GM12878 (cell line): ENCODE measurements at regions not wholly inside any gene's neighbourhood (a gene's known extent, or its start where the extent isn't known, plus 50 kb on each side); places are given as distances from the start of the nearest gene placed in this dataset.

ENCODE experiments used
- ATAC-seq: fragments of 200-7000 bp; cut with Tn5 transposase; 3 replicates; pipeline ENCODE4 v1.9.1; 2020; ENCODE audit warnings: mild to moderate bottlenecking, moderate library complexity
- BruUV-seq: library from RNA; stranded (reverse); fragments of 400-500 nt; replicated peaks from 2 replicates; lab custom pipeline; 2021; lab: Mats Ljungman, UMichigan
- CTCF ChIA-PET: fragments of 300-600 bp; sonication (Branson Sonifier 250); formaldehyde crosslinking; extraction: SDS; loops from one replicate; lab custom pipeline; 2021; ENCODE audit warnings: inconsistent platforms; lab: Yijun Ruan, JAX
- POLR2A ChIA-PET: fragments of 350-600 bp; formaldehyde crosslinking; extraction: SDS; loops from one replicate; lab custom pipeline; 2021; ENCODE audit warnings: inconsistent platforms; lab: Charles Lee
- RAD21 ChIA-PET: fragments of 300-600 bp; sonication (Branson Sonifier 250); formaldehyde crosslinking; loops from one replicate; lab custom pipeline; 2023; ENCODE audit warnings: antibody characterized with exemption; ENCODE audit not compliant: unreplicated experiment; lab: Charles Lee
- SMC1A ChIA-PET: fragments of 300-600 bp; sonication (Branson Sonifier 250); formaldehyde crosslinking; loops from one replicate; lab custom pipeline; 2023; ENCODE audit not compliant: unreplicated experiment, uncharacterized antibody; lab: Charles Lee
- DNase-seq: peaks from one replicate; pipeline ENCODE4 v3.0.0-alpha.2; 2011; ENCODE audit warnings: low read depth, low spot score
- FAIRE-seq: peaks from 3 replicates; lab custom pipeline; 2011; peaks lifted over from hg19 to GRCh38; lab: Jason Lieb, UNC
- H2AFZ ChIP-seq: 2 replicates; pipeline ENCODE4 v1.6.0; 2011; ENCODE audit warnings: low read depth, low read length, control low read depth; ENCODE audit not compliant: control insufficient read depth
- H3K27ac ChIP-seq: 2 replicates; pipeline ENCODE4 v1.5.1; 2011; ENCODE audit warnings: control low read depth; ENCODE audit not compliant: control insufficient read depth, insufficient read depth
- H3K27me3 ChIP-seq, 2 experiments: replicated peaks in 1 of 2; 2 replicates each; pipeline versions ENCODE4 v1.6.0 to v1.6.1; 2011; ENCODE audit warnings: low read length in 1 of 2; ENCODE audit not compliant: control insufficient read depth in 2 of 2, insufficient read depth in 2 of 2
- H3K36me3 ChIP-seq, 2 experiments: 2 replicates each; pipeline ENCODE4 v1.5.1; 2011; ENCODE audit warnings: low read length in 1 of 2; ENCODE audit not compliant: control insufficient read depth in 2 of 2, insufficient read depth in 2 of 2
- H3K4me1 ChIP-seq: 2 replicates; pipeline ENCODE4 v1.6.1; 2011; ENCODE audit warnings: mild to moderate bottlenecking, low read length, moderate library complexity, mixed read lengths; ENCODE audit not compliant: control insufficient read depth, insufficient read depth
- H3K4me2 ChIP-seq: 2 replicates; pipeline ENCODE4 v1.6.0; 2011; ENCODE audit warnings: control low read depth; ENCODE audit not compliant: control insufficient read depth, insufficient read depth
- H3K4me3 ChIP-seq: fragments of 200-600 bp; sonication (generic); 2 replicates; pipeline ENCODE4 v1.5.1; 2016
- H3K79me2 ChIP-seq: 2 replicates; pipeline ENCODE4 v1.6.0; 2011; ENCODE audit warnings: low read length; ENCODE audit not compliant: control insufficient read depth, insufficient read depth
- H3K9ac ChIP-seq: 2 replicates; pipeline ENCODE4 v1.8.0; 2011; ENCODE audit warnings: low read length, control low read depth, mixed read lengths; ENCODE audit not compliant: control insufficient read depth, insufficient read depth
- H3K9me3 ChIP-seq: replicated peaks from 3 replicates; pipeline ENCODE4 v1.5.1; 2011; ENCODE audit warnings: mild to moderate bottlenecking, low read length; ENCODE audit not compliant: control insufficient read depth, insufficient read depth
- H4K20me1 ChIP-seq: 2 replicates; pipeline ENCODE4 v1.6.0; 2011; ENCODE audit not compliant: control insufficient read depth, insufficient read depth
- CREM ChIP-seq: IDR thresholded peaks from 2 replicates; pipeline ENCODE4 v1.6.1; 2014; ENCODE audit warnings: antibody characterized with exemption, low read depth
- E2F8 ChIP-seq: fragments of 450-650 bp; IDR thresholded peaks from 2 replicates; pipeline ENCODE4 v1.6.1; 2018; ENCODE audit warnings: mild to moderate bottlenecking, low read depth, moderate library complexity; ENCODE audit not compliant: partially characterized antibody
- ESRRA ChIP-seq: IDR thresholded peaks from 2 replicates; pipeline ENCODE4 v1.6.1; 2012; ENCODE audit warnings: mild to moderate bottlenecking, low read length, improper control_type of control experiment
- HDGF ChIP-seq: fragments of 450-650 bp; IDR thresholded peaks from 2 replicates; pipeline ENCODE4 v1.6.1; 2016; ENCODE audit warnings: antibody characterized with exemption
- IKZF1 ChIP-seq: fragments of 450-650 bp; conservative IDR thresholded peaks from 2 replicates; pipeline ENCODE4 v1.6.1; 2017; ENCODE audit warnings: antibody characterized with exemption, mild to moderate bottlenecking
- IRF3 ChIP-seq: fragments of 450-650 bp; IDR thresholded peaks from 2 replicates; pipeline ENCODE4 v1.6.1; 2014; ENCODE audit warnings: mild to moderate bottlenecking
- JUNB ChIP-seq: IDR thresholded peaks from 2 replicates; pipeline ENCODE4 v1.6.1; 2016; ENCODE audit warnings: antibody characterized with exemption, mild to moderate bottlenecking
- NFYA ChIP-seq: IDR thresholded peaks from 2 replicates; pipeline ENCODE4 v1.6.1; 2011; ENCODE audit warnings: low read depth, mild to moderate bottlenecking, low read length, improper control_type of control experiment, borderline replicate concordance
- NR2F1 ChIP-seq: fragments of 450-650 bp; conservative IDR thresholded peaks from 2 replicates; pipeline ENCODE4 v1.6.1; 2017; ENCODE audit warnings: mild to moderate bottlenecking
- POLR2AphosphoS2 ChIP-seq: IDR thresholded peaks from 2 replicates; pipeline ENCODE4 v1.6.1; 2011; ENCODE audit warnings: low read depth, mild to moderate bottlenecking, low read length, improper control_type of control experiment, moderate library complexity
- SMAD1 ChIP-seq: fragments of 450-650 bp; IDR thresholded peaks from 2 replicates; pipeline ENCODE4 v1.6.1; 2018; ENCODE audit warnings: mild to moderate bottlenecking, low read depth; ENCODE audit not compliant: partially characterized antibody
- SRF ChIP-seq, 2 experiments: IDR thresholded peaks; 2 replicates each; pipeline ENCODE4 v1.6.1; 2011; ENCODE audit warnings: low read depth in 2 of 2, low read length in 2 of 2, mild to moderate bottlenecking in 1 of 2, moderate library complexity in 1 of 2
- SUPT20H ChIP-seq: IDR thresholded peaks from 2 replicates; pipeline ENCODE4 v1.6.1; 2011; ENCODE audit warnings: low read depth, mild to moderate bottlenecking, low read length, moderate library complexity, borderline replicate concordance; ENCODE audit not compliant: control insufficient read depth
- WRNIP1 ChIP-seq: IDR thresholded peaks from 2 replicates; pipeline ENCODE4 v1.6.1; 2011; ENCODE audit warnings: low read depth, low read length, improper control_type of control experiment, borderline replicate concordance
- ZNF24 ChIP-seq: fragments of 450-650 bp; IDR thresholded peaks from 2 replicates; pipeline ENCODE4 v1.6.1; 2017; ENCODE audit warnings: antibody characterized with exemption, mild to moderate bottlenecking
- WGBS: methylation state at CpG from one replicate; pipeline ENCODE4 v1.1.6; 2016; ENCODE audit warnings: low lambda C conversion rate; ENCODE audit not compliant: insufficient replicate concordance, insufficient coverage; ENCODE audit errors: missing lambda C conversion rate; 5-methylcytosine and 5-hydroxymethylcytosine counted together
- in situ Hi-C: fragments of 300-500 bp; cut with MboI; formaldehyde crosslinking; loops from 9 replicates; pipeline ENCODE4 v1.14.3; 2018; ENCODE audit warnings: mixed read lengths
- intact Hi-C: fragments of 100-400 bp; cut with micrococcal nuclease; formaldehyde crosslinking; loops from one replicate; pipeline ENCODE4 v1.14.2; 2022; ENCODE audit not compliant: unreplicated experiment

GRCh38 chr7:88368686-88369085, 62.0 kb upstream of the STEAP4 start:
- ChIA-PET CTCF (no interaction called here), SMC1A (no interaction called here)
- no peak overlapping the region for H2AFZ ChIP-seq
- no TSS peak for BruUV-seq
- H3K4me1 ChIP-seq, result no peaks in the 10 kb centered on the region
- H4K20me1 ChIP-seq, result no peaks in the 10 kb centered on the region
- H3K27me3 ChIP-seq, result no peaks in the 10 kb centered on the region
- no peak for TF ChIP-seq SRF (IDR thresholded peaks at IDR 0.05; ENCODE audit: low read depth in 2 of 2, low read length in 2 of 2)
- no peak for TF ChIP-seq ZNF24
- no peak for TF ChIP-seq CREM
- TF ChIP-seq SMAD1, result no peak
- no peak for TF ChIP-seq IRF3
- no peak for TF ChIP-seq IKZF1
- TF ChIP-seq, all 136 proteins: peak for 0
- in situ Hi-C loops, result no loop called here
- ATAC-seq (no peak), DNase-seq (no peak), FAIRE-seq (no peak)
- no peaks in the 10 kb centered on the region for H3K9me3 ChIP-seq
- no peak overlapping the region for H3K4me2 ChIP-seq
- H3K27ac ChIP-seq, result no peak overlapping the region
- H3K79me2 ChIP-seq, result no peaks in the 10 kb centered on the region
- H3K4me3 ChIP-seq, result no peak overlapping the region
- no peaks in the 10 kb centered on the region for H3K36me3 ChIP-seq
- 34% methylated on average over 4 of the region's 4 CpGs for WGBS
- no peak overlapping the region for H3K9ac ChIP-seq
- ChIA-PET POLR2A (no interaction called here), RAD21 (no interaction called here)
- intact Hi-C loops, result no loop called here

- no TSS peak for BruUV-seq
- in situ Hi-C loops (no loop called here), intact Hi-C loops (no loop called here)
- H3K27me3 ChIP-seq, result no peaks in the 10 kb centered on the region
- DNase-seq (no peak), FAIRE-seq (no peak), ATAC-seq (no peak)
- no peaks in the 10 kb centered on the region for H3K36me3 ChIP-seq
- no peaks in the 10 kb centered on the region for H3K9me3 ChIP-seq
- CTCF ChIA-PET, result no interaction called here
- no peak overlapping the region for H3K9ac ChIP-seq
- 15% methylated on average over 1 of the region's 1 CpG for WGBS
- H4K20me1 ChIP-seq, result no peaks in the 10 kb centered on the region
- RAD21 ChIA-PET, result no interaction called here
- H3K4me1 ChIP-seq, result no peaks in the 10 kb centered on the region
- no peaks in the 10 kb centered on the region for H3K79me2 ChIP-seq
- H3K4me3 ChIP-seq, result no peak overlapping the region
- no peak overlapping the region for H3K27ac ChIP-seq
- SMC1A ChIA-PET, result interaction anchor here (1.3 kb wide), 1 partner anchor 122 kb away, joined by 5 read pairs; no protein-coding TSS in a partner anchor
- H3K4me2 ChIP-seq, result no peak overlapping the region
- no peak overlapping the region for H2AFZ ChIP-seq
- POLR2A ChIA-PET, result no interaction called here
- no peak for TF ChIP-seq NFYA
- no peak for TF ChIP-seq E2F8
- TF ChIP-seq ESRRA, result no peak
- TF ChIP-seq WRNIP1, result no peak
- TF ChIP-seq HDGF, result no peak
- TF ChIP-seq POLR2AphosphoS2, result no peak
- TF ChIP-seq JUNB, result no peak
- no peak for TF ChIP-seq SUPT20H
- TF ChIP-seq NR2F1, result no peak
Measured at GRCh38 chr7:88366845-88367244, 60.2 kb upstream of the STEAP4 start.
